HepG2 (cell line): ENCODE measurements at regions not wholly inside any gene's neighbourhood (a gene's known extent, or its start where the extent isn't known, plus 50 kb on each side); places are given as distances from the start of the nearest gene placed in this dataset.

Experiments used
- CAMTA2 ChIP-seq: sonication (generic); formaldehyde crosslinking; IDR thresholded peaks from 2 replicates; pipeline ENCODE4 v1.4.0; 2020; ENCODE audit warnings: mild to moderate bottlenecking, missing genetic modification reagents, borderline replicate concordance
- ETV6 ChIP-seq: sonication (generic); formaldehyde crosslinking; conservative IDR thresholded peaks from 2 replicates; pipeline ENCODE4 v1.4.0; 2020; ENCODE audit warnings: missing genetic modification reagents
- FIP1L1 ChIP-seq: fragments of 200-400 bp; formaldehyde crosslinking; IDR thresholded peaks from 2 replicates; pipeline ENCODE4 v1.6.1; 2018; ENCODE audit warnings: low read depth, mild to moderate bottlenecking, low read length, moderate library complexity, borderline replicate concordance; ENCODE audit not compliant: insufficient read depth
- GATAD1 ChIP-seq: IDR thresholded peaks from 2 replicates; pipeline ENCODE4 v1.6.1; 2016; ENCODE audit warnings: missing genetic modification reagents, missing compliant biosample characterization
- IKZF4 ChIP-seq: sonication (generic); formaldehyde crosslinking; IDR thresholded peaks from 2 replicates; pipeline ENCODE4 v1.5.1; 2020; ENCODE audit warnings: borderline replicate concordance, mild to moderate bottlenecking, low read depth, missing genetic modification reagents; ENCODE audit errors: not compliant biosample characterization
- KLF15 ChIP-seq: sonication (generic); formaldehyde crosslinking; IDR thresholded peaks from 2 replicates; pipeline ENCODE4 v1.8.1; 2023; ENCODE audit warnings: borderline replicate concordance, mild to moderate bottlenecking, inconsistent platforms, missing genetic modification reagents, mixed read lengths
- MIXL1 ChIP-seq: IDR thresholded peaks from 2 replicates; pipeline ENCODE4 v1.6.1; 2016
- RCOR2 ChIP-seq: IDR thresholded peaks from 2 replicates; pipeline ENCODE4 v1.6.1; 2016; ENCODE audit warnings: missing biosample characterization, missing genetic modification reagents
- ZNF274 ChIP-seq: sonication (generic); formaldehyde crosslinking; IDR thresholded peaks from 2 replicates; pipeline ENCODE4 v1.5.1; 2020; ENCODE audit warnings: mild to moderate bottlenecking, missing genetic modification reagents
- ZNF510 ChIP-seq: sonication (generic); formaldehyde crosslinking; IDR thresholded peaks from 2 replicates; pipeline ENCODE4 v1.4.0; 2020; ENCODE audit warnings: low read depth, mild to moderate bottlenecking, missing genetic modification reagents
- ZNF660 ChIP-seq: sonication (generic); formaldehyde crosslinking; IDR thresholded peaks from 2 replicates; pipeline ENCODE4 v1.5.1; 2020; ENCODE audit warnings: mild to moderate bottlenecking, low read depth, missing genetic modification reagents, borderline replicate concordance
- TF ChIP-seq, protein P1 (sequence below): sonication (generic); formaldehyde crosslinking; IDR thresholded peaks from 2 replicates; pipeline ENCODE4 v1.4.0; 2020; ENCODE audit warnings: missing genetic modification reagents, borderline replicate concordance
- TF ChIP-seq, protein P2 (sequence below), 2 experiments: sonication (generic) in 1 of 2; formaldehyde crosslinking in 1 of 2; IDR thresholded peaks; 2 replicates each; pipeline versions ENCODE4 v1.6.1 to v1.9.0; 2014 to 2022; ENCODE audit warnings: antibody characterized with exemption in 1 of 2, borderline replicate concordance in 1 of 2, inconsistent platforms in 1 of 2, low read depth in 1 of 2, missing genetic modification reagents in 1 of 2
- TF ChIP-seq, protein P3 (sequence below): sonication (generic); formaldehyde crosslinking; IDR thresholded peaks from 2 replicates; pipeline ENCODE4 v1.8.1; 2022; ENCODE audit warnings: mild to moderate bottlenecking, missing genetic modification reagents
- TF ChIP-seq, protein P4 (sequence below): sonication (generic); formaldehyde crosslinking; IDR thresholded peaks from 2 replicates; pipeline ENCODE4 v1.5.1; 2020; ENCODE audit warnings: missing genetic modification reagents, mild to moderate bottlenecking, borderline replicate concordance
- TF ChIP-seq, protein P5 (sequence below): sonication (generic); formaldehyde crosslinking; IDR thresholded peaks from 2 replicates; pipeline ENCODE4 v1.8.0; 2022; ENCODE audit warnings: mild to moderate bottlenecking, missing genetic modification reagents, moderate library complexity

DNA sequence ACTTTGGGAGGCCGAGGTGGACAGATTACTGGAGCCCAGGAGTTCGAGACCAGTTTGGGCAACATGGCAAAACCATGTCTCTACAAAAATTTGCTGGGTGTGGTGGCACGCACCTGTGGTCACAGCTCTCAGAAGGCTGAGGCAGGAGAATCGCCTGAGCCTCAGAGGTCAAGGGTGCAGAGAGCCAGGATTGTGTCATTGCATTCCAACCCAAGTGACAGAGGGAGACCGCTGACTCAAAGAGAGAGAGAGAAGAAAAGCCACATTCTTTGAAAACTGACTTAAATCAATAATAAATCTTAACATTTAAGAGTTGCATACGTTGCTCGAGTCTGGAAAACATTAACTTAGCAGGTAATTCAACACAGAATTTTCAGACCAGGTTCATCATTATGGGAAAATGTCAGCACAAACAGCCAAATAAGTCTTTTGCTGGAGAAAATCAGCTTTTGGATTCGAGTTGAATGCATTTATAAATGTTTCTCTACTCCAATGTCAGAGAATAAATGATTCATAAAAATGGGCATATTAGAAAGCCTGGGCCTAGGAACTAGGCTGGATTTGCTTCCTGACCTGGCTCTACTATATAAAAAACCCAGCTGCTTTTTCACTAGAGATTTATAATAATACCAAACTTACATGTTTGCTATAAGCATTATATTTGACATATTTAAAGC is 68.3 kb upstream of the RBPJ start (continued):
- TF ChIP-seq, protein P1, sequence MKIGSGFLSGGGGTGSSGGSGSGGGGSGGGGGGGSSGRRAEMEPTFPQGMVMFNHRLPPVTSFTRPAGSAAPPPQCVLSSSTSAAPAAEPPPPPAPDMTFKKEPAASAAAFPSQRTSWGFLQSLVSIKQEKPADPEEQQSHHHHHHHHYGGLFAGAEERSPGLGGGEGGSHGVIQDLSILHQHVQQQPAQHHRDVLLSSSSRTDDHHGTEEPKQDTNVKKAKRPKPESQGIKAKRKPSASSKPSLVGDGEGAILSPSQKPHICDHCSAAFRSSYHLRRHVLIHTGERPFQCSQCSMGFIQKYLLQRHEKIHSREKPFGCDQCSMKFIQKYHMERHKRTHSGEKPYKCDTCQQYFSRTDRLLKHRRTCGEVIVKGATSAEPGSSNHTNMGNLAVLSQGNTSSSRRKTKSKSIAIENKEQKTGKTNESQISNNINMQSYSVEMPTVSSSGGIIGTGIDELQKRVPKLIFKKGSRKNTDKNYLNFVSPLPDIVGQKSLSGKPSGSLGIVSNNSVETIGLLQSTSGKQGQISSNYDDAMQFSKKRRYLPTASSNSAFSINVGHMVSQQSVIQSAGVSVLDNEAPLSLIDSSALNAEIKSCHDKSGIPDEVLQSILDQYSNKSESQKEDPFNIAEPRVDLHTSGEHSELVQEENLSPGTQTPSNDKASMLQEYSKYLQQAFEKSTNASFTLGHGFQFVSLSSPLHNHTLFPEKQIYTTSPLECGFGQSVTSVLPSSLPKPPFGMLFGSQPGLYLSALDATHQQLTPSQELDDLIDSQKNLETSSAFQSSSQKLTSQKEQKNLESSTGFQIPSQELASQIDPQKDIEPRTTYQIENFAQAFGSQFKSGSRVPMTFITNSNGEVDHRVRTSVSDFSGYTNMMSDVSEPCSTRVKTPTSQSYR: no peak
- TF ChIP-seq ZNF660 (CRISPR knock-in tag) (no peak), GATAD1 (CRISPR knock-in tag) (no peak), CAMTA2 (no peak), IKZF4 (CRISPR knock-in tag) (no peak), RCOR2 (CRISPR knock-in tag) (peak; percentile 35; the same call in 1 of the 2 replicates), ZNF274 (CRISPR knock-in tag) (no peak), ZNF510 (no peak), FIP1L1 (no peak), MIXL1 (CRISPR knock-in tag) (no peak), ETV6 (CRISPR knock-in tag) (no peak), KLF15 (CRISPR knock-in tag) (no peak)
- TF ChIP-seq, protein P2, sequence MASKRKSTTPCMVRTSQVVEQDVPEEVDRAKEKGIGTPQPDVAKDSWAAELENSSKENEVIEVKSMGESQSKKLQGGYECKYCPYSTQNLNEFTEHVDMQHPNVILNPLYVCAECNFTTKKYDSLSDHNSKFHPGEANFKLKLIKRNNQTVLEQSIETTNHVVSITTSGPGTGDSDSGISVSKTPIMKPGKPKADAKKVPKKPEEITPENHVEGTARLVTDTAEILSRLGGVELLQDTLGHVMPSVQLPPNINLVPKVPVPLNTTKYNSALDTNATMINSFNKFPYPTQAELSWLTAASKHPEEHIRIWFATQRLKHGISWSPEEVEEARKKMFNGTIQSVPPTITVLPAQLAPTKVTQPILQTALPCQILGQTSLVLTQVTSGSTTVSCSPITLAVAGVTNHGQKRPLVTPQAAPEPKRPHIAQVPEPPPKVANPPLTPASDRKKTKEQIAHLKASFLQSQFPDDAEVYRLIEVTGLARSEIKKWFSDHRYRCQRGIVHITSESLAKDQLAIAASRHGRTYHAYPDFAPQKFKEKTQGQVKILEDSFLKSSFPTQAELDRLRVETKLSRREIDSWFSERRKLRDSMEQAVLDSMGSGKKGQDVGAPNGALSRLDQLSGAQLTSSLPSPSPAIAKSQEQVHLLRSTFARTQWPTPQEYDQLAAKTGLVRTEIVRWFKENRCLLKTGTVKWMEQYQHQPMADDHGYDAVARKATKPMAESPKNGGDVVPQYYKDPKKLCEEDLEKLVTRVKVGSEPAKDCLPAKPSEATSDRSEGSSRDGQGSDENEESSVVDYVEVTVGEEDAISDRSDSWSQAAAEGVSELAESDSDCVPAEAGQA (IDR thresholded peaks at IDR 0.05; ENCODE audit: low read depth): no peak
- TF ChIP-seq, protein P2 (CRISPR knock-in tag; IDR thresholded peaks at IDR 0.05; ENCODE audit: borderline replicate concordance): no peak
- TF ChIP-seq, protein P3, sequence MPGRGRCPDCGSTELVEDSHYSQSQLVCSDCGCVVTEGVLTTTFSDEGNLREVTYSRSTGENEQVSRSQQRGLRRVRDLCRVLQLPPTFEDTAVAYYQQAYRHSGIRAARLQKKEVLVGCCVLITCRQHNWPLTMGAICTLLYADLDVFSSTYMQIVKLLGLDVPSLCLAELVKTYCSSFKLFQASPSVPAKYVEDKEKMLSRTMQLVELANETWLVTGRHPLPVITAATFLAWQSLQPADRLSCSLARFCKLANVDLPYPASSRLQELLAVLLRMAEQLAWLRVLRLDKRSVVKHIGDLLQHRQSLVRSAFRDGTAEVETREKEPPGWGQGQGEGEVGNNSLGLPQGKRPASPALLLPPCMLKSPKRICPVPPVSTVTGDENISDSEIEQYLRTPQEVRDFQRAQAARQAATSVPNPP: no peak
- TF ChIP-seq, protein P4, sequence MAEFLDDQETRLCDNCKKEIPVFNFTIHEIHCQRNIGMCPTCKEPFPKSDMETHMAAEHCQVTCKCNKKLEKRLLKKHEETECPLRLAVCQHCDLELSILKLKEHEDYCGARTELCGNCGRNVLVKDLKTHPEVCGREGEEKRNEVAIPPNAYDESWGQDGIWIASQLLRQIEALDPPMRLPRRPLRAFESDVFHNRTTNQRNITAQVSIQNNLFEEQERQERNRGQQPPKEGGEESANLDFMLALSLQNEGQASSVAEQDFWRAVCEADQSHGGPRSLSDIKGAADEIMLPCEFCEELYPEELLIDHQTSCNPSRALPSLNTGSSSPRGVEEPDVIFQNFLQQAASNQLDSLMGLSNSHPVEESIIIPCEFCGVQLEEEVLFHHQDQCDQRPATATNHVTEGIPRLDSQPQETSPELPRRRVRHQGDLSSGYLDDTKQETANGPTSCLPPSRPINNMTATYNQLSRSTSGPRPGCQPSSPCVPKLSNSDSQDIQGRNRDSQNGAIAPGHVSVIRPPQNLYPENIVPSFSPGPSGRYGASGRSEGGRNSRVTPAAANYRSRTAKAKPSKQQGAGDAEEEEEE (CRISPR knock-in tag): no peak
- TF ChIP-seq, protein P5, sequence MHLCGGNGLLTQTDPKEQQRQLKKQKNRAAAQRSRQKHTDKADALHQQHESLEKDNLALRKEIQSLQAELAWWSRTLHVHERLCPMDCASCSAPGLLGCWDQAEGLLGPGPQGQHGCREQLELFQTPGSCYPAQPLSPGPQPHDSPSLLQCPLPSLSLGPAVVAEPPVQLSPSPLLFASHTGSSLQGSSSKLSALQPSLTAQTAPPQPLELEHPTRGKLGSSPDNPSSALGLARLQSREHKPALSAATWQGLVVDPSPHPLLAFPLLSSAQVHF (CRISPR knock-in tag): no peak
